H4 (cell line): ENCODE measurements at regions not wholly inside any gene's neighbourhood (a gene's known extent, or its start where the extent isn't known, plus 50 kb on each side); places are given as distances from the start of the nearest gene placed in this dataset.
A peak's percentile ranks its signal among the peaks of the same experiment; 100 is the strongest.

ENCODE experiments used
- DNase-seq: peaks from one replicate; pipeline ENCODE4 v3.0.0-alpha.2; 2015; ENCODE audit warnings: low spot score

DNA sequence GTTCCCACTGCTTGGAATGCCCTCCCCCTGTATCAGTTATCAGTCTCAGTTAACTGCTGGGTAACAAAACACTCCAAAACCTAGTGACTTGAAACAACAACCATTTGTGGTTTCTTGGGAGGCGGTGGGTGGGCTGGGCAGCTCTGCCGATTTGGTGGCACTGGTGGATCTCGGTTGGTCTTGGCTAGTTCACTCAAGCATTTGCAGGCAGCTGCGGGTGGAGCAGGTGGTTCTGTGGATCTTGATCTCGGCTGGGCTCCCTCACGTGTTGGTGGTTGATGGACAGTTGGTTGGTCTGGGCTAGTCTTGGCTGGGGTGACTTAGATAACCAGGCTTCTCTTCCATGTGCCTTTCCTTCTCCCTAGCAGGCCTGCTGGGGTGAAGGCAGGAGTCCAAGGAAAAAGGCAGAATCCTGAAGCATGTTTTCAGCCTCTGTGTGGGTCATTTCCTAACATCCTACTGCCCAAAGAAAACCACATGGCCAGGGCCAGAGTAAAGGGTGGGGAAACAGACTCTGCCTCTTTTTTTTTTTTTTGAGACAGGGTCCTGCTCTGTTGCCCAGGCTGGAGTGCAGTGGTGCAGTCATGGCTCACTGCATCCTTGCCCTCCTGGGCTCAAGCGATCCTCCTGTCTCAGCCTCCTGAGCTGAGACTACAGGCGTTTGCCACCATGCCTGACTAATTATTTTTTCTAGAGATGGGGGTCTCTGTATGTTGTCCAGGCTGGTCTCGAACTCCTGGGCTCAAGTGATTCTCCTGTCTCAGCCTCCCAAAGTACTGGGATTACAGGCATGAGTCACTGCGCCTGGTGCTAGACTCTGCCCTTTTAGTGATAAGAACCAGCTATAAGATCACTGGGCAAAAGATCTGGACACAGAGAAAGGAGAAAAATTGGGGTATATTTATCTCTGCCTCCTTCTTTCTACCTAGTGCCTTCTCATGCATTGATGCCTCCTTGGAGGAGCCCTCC, 183.7 kb downstream of the RGS3 start:
- no peak for DNase-seq

DNA sequence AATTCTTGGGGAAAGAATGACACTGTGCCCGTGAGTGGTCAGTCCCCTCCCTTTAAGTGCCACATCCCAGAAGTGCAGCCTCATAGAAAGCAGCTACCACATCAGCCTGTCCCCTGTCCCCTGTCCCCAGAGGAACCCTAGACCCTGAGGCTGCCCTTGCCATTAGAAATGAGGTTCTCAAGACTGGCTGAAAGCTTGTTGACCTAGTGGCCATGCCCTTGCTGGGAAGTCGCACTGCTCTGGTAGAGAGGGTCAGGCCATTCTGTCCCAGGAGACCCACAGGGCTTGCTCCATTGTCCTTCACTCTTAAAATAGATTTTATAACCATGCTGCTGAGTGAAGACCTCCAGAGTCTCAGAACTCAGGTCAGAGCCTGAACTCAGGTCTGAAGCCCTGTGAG, 184.5 kb downstream of the RGS3 start:
- no peak for DNase-seq

DNA sequence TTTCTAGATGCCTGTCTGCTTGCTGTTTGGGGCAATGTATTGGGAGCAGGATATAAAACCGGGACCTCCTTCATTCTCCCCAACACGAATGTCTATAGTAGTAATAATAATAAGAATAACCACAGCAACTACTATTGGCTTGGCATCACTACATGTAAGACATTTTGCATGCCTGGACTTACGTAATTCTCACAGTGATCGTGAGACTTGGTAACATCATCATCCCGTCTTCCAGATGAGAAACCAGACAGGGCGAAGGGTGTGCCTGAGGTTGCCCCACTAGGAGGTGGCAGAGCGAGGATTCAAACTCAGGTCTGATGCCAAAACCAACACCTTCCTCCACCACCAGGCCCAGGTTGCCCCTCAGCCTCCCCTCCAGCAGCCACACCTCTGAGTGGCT, 185.1 kb downstream of the RGS3 start:
- DNase-seq, result no peak

DNA sequence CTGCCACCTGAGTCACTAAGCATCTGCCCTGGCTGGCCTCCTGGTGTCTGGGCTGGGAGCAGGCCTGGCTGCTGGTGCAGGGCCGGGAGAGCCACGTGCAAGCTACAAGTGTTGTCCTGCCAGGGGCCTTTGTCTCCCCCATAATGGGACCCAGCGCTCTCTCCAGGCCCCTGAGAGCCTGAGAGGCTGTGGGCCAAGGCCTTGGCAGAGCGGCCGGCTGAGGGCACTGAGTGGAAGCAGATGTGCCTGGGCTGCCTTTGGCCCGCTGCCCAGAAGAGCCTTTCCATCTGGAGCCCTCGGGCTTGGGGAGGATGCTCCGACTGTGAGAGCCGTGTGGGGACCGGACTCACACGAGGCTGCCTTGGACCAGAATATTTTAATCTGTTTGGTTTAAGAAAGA, 185.5 kb downstream of the RGS3 start:
- peak; percentile 43 for DNase-seq

DNA sequence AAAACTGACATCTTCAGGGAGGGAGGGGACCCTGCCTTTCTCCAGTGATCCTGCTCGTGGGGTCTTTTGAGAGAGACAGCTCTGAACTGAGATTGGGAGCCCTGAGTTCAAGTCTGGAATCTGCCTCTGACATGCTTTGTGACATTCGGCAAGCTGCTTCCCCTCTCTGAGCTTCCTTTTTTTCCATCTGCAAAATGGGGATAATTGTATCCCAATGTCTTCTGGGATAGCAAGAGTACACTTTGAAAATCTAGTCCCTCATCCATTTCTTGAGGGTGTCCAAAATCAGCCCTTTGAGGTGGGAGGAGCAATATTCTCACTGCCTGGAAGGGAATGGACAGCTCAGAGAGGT, 186.3 kb downstream of the RGS3 start:
- no peak for DNase-seq

DNA sequence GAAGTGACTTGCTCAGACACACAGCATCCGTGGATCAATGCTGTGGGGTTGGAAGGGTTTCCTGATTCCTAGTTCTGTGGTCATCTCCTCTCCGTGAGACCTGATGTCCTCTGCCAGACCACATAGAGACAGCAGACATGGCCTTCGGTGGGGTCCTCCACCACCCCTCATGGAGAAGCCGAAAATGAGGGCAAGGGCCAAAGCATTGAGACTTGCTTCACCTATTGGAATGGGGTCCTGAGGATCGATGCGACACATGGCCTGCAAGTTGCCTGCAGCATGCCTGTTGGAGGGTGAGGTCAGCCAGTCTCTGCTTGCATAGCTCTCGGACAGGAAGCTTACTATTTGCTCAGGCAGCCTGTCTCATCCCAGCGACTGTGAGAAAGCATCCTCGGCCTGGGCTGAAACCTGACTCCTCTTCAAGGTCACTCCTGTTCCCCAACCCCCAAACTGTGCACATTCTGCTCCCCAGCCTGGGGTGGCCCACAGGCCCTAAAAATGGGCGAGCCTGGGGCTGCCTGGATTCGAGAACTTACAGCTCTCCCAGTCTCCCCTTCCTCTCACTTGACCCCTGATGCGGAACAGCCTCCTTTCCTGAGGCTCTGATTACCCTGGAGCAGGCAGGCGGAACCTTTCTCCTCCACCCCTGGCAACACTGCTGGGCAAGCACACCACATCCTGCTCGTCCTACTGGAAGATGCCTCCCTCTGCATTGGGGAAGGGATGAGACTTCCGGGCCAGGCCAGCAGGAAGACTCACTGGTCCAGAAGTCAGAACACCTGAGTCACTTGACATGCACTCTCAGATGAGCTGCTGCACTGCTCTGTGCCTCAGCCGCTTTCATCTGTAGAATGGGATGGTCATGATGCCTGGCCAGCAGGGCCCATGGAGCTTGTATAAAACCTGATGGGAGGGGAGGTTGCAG, 186.9 kb downstream of the RGS3 start:
- peak; percentile 41 for DNase-seq

DNA sequence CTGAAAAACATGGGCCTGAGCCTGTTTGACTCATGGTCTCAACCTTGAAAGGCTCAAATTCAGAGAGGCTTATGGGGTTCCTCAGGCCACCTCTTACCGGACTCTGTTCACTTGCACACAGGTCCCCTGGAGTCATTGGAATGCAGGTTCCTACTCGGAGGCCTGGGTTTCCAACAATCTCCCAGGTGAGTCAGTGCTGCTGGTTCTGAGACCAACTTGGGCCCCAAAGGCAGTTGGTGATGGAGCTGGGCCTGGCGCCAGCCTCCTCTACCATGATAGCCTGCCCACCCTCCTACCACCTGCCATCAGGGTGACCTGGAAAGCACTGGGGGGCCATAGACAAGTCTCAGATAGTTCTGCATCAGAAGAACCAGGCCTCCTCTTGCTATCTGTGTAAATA, 188.4 kb downstream of the RGS3 start:
- no peak for DNase-seq

DNA sequence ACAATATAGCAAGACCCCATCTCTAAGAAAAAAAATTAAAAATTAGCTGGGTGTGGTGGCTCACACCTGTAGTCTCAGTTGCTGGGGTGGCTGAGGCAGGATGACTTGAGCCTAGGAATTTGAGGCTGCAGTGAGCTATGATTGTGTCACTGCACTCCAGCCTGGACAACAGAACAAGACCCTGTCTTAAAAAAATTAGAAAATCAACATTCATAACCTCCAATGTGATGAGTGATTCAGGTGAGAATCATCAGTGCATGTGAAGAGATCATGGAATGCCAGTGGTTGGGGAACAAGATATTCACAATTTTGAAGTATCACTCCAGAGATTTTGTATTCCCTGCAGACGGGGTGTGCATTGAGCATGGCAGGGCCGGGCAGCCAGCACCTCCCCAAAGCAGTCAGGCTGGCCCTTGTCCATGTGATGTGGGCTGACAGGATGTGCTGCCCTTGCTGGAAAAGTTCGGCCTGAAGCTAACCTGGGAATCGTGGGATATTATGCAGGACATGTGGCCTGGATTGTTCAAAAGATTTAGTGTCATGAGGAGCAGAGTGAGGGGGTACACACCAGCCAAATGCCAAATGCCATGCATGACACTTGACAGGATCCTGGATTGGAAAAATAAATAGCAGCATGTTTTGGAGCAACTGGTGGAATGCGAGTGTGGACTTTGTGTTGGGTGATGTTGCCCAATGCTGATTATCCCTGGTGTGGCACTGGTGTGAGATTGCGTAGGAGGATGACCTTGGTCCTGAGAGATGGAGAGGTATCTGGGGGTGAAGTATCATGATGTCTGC, 189.0 kb downstream of the RGS3 start:
- no peak for DNase-seq

DNA sequence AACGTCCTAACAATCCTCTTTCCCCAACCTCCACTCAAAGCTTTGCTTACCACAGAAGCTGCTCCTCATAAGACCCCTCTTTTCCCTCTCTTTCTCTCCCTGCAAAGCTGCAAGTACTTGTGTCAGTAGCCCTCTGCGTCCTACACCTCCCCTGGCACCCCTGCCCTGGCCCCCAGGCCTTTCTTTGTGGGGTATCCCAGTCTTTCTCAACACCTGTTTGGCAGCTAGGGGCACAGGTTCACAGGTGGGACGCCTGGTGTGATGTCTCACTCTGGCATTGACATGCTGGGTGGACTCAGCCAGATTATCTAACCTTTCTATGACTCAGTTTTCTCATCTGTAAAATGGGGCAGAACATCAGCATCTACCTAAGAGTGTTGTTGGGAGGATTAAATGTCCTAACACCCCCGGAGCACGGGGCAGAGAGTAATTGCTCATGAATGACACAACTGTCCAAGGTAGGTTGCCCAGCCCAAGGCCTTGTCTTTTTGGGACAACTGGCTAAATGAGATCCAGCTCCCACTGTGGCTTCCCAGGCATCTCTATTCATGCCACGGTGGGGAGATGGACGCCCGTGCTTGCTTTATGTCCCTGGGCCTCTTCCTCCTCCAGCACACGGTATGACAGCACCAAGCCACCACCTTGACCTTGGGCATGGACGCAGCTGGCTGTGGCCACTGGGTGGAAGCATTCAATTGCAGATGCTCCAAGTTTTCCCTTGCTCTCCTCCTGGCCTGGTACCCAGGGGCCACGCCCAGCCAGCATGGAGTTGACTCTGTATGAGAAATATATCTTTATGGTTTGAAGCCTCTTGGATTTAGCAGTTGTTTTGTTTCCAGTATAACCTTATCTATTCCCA, 190.4 kb downstream of the RGS3 start:
- no peak for DNase-seq

DNA sequence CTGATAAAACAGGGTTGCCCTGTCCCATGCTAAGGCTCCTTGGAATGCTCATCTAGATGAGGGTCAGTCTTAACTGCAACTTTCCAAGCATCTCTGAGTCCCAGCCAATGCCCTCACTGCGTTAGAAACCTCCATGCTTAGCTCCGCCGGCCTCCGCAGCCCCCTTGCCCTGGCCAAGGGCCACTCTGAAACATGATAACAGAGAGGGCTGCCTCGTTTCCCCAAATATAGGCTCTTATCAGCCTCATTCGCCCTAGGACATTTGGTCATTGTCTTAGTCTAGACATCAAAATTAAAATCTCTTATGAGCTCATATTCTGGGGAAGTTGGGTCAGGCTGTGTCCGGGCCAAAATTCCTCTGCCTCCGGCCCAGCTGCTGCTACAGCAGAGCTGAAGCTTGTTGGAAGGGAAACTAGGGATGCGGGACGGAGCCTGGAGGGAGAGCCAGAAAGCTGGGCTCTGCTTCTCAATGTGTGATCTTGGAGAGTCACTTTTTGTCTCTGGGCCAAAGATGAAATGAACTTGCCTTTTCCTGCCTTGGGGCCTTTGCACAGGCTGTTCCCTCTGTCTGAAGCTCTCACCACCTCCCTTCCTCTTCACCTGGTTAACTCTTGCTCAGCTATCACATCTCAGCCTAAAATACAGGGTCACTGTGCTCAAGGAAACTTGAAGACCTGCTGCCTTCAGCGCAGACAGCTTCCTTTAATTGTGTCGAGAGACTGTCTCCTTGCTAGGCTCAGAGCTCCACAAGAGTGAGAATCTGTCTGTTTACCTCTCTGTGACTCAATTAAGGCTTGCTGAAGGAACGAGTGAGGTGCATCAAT, 191.3 kb downstream of the RGS3 start:
- no peak for DNase-seq

DNA sequence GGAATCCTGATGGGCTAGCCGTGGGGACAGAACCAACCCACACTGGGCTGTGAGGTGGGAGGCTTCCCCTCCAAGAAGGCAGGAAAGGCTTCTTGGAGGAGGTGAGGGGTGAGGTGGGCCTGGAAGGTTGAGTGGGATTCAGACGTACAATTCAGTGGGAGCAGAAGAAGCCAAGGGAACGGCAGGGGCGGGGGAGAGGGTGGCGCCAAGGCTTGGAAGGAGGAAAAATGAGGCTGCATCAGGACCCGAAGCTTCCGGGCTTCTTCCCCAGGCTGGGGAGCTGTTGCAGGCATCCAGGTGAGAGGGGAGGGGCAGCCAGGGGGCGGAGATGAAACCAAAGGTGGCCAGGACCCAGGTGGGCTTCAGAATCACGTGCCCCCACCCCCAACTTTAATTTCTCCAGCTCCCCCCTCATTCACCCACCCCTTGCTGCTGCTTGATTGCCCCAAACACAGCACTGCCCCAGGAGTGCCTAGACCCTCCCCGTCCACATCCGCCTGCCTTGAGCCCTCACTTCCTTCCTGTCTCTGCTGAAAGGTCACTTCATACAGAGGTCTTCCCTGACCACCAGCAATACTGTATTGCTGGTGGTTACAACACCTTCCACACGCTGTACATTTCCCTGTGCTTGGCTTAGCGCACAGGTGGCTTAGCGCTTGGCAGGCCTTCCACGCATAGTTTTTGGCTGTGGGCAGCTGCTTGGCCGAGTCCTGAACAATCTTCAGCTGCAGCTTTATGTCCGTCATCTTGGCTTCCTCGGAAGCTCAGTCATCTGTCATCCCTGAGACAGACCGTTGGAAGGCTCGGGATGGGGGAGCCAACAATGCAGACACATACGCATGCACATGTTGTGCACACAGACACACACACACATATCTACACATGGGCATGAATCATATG, 193.5 kb downstream of the RGS3 start:
- no peak for DNase-seq

DNA sequence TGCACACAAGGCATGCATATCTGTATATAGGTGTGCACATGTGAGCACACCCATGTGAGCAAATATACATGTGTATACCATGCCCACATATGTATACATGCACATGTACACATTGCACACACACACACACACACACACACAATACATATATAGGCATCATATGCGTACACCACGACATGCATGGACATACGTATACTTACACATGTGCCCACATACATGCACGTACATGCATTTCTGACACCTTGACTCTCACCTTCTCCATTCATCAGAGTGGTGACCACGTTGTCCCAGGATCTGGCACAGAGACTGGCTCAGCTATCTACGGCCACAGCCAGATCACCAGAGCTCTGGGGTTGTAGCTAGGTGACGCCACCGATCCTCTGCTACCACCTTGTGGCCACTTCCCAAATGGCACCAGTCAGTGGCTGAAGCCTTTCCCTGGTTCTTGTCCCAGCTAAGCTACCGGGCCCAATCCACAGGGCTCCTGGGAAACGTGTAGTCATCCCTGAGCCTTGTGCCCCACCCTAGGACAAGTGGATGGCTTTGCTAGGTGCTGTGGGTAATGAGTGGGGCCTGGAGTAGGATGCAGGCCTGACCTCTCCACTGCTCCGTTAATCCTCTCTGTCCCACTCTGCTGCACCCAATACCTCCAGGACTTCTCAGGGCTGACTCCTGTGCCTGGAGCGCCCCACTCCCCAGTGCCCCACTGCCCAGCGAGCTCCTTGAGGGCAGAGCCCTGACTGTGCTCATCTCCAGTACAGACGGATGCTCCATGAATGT, 194.4 kb downstream of the RGS3 start:
- peak; percentile 77 for DNase-seq

DNA sequence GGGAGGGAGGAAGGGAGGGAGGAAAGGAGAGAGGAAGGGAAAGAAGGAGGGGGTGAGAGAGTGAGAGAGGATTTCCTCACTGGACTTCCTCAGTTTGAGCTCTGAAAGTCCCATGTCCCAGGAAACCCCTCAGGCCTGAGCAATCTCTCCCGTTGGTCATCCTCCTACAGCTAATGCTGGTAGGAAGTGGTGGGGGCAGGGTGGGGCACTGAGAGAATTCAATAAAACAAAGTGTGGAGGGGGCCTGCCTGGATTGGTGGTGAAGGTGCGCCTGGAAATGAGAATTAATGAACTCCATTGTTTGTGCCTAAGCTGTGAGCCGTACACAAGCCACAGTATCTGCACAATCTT, 195.0 kb downstream of the RGS3 start:
- no peak for DNase-seq

DNA sequence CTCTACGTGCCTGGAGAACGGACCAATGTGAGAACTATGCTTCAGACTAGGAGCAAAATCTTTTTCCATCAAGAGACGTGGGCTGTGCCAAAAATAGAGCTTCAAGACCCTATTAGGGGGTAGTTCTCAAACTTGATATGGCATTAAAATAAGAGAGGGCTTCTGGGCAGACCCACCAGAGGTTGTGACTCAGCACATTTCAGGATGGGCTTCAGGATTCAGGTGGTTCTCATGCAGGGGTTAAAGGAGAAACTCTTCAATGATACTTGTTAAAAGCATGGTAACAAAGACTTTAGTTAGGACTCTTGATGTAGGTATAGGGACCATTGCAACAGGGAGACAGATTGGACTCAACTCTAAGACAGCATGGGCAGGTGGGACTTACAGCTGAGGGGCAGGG, 195.5 kb downstream of the RGS3 start:
- DNase-seq, result no peak

DNA sequence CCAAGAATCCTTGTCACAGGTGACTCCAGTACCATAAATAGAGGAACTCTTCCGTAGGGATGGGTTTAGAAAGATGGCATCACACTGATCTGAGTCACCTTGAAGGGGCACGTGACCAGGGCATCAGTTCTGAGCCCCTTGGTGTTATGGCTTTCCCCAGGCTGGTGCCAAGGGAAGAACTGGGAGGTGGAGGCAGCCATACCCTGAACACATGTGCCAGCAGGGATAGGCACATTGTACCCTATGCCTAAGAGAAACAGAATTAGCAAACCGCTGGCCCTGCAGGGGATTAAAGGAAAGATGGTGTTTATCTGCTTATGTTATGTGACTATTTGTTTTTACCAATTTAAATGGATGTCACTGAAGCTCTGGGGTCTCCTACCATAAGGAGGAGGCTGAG, 196.2 kb downstream of the RGS3 start:
- DNase-seq, result no peak

DNA sequence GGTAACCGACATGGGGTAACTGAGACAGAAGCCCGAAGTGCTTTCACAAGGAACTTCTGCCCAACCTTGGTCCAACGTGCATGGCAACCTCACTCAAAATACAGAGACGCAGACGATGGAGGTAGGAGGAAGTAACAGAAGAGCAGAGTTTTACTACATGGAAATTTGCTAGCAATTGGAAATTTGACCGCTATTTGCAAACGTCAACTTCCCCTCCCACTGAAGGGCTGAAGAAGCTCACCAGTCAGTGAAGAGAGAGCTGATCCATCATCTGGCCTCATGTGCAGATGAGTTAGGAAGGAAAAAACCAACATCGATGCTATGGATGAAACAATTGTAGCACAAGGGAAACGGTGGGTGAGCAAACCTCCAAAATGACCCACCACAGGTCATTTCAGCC, 196.7 kb downstream of the RGS3 start:
- no peak for DNase-seq

DNA sequence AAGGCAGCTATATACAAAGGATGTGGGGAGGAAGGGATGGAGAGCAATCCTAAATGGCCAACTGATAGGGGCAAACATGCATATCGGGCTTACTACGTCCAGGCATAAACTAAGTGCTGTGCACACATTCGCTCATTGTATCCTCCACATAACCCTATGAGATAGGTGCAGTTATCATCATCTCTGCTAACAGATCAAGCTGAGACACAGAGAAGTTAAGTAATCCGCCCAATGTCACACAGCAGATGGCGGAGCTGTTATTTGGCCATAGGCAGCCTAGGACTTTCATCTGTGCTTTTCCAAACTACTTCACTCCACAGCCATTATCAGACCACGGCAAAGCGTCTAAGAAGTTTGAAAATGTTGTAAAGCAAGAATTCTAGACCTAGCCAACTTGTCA, 197.5 kb downstream of the RGS3 start:
- DNase-seq, result no peak

DNA sequence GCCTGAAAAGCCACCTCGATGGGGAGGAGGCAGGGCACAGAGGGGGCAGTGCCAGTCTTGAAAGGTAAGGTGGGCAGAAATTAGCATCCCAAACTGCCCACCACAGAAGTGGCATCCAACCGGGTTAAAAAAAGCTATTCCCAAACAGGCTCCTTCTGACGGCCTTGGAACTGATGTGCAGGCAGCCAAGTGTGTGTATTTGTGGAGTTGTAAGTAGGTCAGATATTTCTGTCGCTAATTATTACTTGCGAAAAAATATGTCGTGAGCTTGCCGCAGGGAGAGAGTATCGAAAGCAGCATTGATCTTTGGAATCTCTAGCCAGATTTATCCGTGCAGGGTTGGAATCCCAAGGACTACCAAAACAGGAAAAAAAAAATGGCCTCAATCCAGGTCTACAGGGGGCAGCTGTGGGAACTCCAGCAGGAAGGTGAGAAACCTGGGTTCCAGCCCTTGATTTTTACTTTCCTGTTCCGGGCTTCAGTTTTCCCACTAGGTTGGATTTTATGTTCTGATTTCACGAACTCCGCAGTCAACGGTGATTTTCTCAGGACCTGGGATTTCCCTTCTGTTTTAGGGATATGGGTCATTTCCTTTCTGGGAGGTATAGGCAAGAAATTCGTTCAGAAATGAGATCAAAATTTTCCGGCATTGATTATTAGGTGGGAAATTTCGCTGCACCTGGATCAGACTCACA, 200.8 kb downstream of the RGS3 start:
- DNase-seq, result no peak
